GM06990 (cell line): ENCODE measurements at regions not wholly inside any gene's neighbourhood (a gene's known extent, or its start where the extent isn't known, plus 50 kb on each side); places are given as distances from the start of the nearest gene placed in this dataset.

ENCODE experiments used
- DNase-seq: peaks from one replicate; pipeline ENCODE4 v3.0.0-alpha.2; 2011; ENCODE audit not compliant: insufficient read length; ENCODE audit errors: extremely low read depth
- H3K27me3 ChIP-seq: replicated peaks from 2 replicates; pipeline ENCODE4 v1.6.0; 2011; ENCODE audit warnings: low read length; ENCODE audit not compliant: control insufficient read depth, insufficient read depth
- H3K36me3 ChIP-seq: 2 replicates; pipeline ENCODE4 v1.5.1; 2011; ENCODE audit warnings: low read length; ENCODE audit not compliant: control insufficient read depth, insufficient read depth
- H3K4me3 ChIP-seq: replicated peaks from 2 replicates; pipeline ENCODE4 v1.5.1; 2011; ENCODE audit warnings: low read depth, mild to moderate bottlenecking, control low read depth, low read length
- TF ChIP-seq, protein P1 (sequence below): IDR thresholded peaks from 2 replicates; pipeline ENCODE4 v1.5.1; 2011; ENCODE audit warnings: low read length, control low read depth, mild to moderate bottlenecking, inconsistent platforms; ENCODE audit not compliant: insufficient read depth, poor library complexity, severe bottlenecking

DNA sequence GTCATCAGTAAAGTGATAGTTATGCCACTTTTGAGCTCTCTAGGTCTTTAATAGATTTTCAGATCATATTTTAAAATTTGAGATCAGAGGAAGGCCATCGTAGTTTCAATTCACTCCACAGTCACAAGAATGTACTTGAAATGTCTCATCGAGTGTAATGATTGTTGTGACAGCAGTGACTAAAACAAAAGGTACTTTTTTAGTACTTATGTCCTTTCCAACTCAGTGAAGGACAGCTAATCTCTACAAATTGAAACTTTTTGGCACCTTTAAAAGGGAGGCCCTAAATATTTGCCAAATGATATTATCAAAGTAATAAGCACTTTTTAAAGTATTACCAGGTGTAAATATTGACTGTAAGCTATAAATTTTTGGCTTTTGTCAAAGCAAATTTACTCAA, 702.9 kb upstream of the GRM3 start:
- no peaks in the 10 kb centered on the region for H3K27me3 ChIP-seq
- no peak for DNase-seq
- H3K36me3 ChIP-seq: no peaks in the 10 kb centered on the region
- TF ChIP-seq, protein P1, sequence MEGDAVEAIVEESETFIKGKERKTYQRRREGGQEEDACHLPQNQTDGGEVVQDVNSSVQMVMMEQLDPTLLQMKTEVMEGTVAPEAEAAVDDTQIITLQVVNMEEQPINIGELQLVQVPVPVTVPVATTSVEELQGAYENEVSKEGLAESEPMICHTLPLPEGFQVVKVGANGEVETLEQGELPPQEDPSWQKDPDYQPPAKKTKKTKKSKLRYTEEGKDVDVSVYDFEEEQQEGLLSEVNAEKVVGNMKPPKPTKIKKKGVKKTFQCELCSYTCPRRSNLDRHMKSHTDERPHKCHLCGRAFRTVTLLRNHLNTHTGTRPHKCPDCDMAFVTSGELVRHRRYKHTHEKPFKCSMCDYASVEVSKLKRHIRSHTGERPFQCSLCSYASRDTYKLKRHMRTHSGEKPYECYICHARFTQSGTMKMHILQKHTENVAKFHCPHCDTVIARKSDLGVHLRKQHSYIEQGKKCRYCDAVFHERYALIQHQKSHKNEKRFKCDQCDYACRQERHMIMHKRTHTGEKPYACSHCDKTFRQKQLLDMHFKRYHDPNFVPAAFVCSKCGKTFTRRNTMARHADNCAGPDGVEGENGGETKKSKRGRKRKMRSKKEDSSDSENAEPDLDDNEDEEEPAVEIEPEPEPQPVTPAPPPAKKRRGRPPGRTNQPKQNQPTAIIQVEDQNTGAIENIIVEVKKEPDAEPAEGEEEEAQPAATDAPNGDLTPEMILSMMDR: no peak
- no peak overlapping the region for H3K4me3 ChIP-seq

DNA sequence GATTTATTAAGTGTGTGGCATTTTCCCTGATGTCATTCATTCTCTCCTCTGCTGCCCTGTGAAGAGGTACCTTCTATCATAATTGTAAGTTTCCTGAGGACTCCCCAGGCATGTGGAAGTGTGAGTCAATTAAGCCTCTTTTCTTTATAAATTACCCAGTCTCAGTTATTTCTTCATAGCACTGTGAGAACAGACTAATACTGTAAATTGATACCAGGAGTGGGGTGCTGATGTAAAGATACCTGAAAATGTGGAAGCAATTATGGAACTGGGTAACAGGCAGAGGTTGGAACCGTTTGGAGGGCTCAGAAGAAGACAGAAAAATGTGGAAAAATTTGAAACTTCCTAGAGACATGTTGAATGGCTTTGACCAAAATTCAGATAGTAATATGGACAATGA, 711.8 kb upstream of the GRM3 start:
- no peak for DNase-seq
- no peaks in the 10 kb centered on the region for H3K27me3 ChIP-seq
- H3K36me3 ChIP-seq: no peaks in the 10 kb centered on the region
- TF ChIP-seq, protein P1: no peak
- no peak overlapping the region for H3K4me3 ChIP-seq

DNA sequence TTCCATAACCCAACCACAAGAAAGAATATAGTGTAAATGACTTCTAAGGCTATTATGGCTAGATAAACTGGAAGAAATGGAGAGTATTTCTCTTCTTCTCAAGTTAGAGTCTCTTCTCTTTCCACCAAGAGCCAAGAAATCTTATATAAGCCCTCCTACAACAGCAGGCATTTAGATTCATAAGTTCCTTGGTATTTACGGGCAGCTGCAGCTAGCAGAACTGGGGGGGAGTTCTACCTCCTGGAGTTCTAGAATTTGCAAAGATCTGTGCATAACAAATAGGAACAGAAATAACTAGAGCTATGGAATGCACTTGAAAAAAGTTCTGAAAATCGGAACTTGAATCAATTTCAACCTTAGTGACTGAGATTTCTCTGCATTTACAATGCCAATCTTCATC, 715.2 kb upstream of the GRM3 start:
- Histone ChIP-seq H3K36me3 (no peaks in the 10 kb centered on the region), H3K4me3 (no peak overlapping the region), H3K27me3 (no peaks in the 10 kb centered on the region)
- TF ChIP-seq, protein P1: no peak
- DNase-seq: no peak

DNA sequence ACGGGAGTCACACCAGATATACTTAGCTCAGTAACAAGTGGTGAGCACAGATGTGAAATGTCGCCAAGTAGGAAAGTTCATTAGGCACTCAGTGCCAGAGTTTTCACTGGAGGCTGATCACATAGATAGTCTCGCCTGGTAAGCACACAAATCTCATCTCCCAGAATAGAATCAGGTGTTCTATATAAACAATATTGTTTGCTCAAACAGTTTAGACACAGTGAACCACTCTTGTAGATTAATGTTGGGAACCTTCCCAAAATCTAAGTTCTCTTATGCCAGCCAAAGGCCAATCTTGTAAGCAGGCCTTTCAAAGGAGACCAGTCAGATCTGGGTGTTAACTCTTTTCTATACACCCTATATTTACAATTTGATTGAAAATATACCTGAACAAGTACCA, 716.5 kb upstream of the GRM3 start:
- TF ChIP-seq, protein P1: no peak
- Histone ChIP-seq H3K36me3 (no peaks in the 10 kb centered on the region), H3K4me3 (no peak overlapping the region), H3K27me3 (no peaks in the 10 kb centered on the region)
- no peak for DNase-seq

DNA sequence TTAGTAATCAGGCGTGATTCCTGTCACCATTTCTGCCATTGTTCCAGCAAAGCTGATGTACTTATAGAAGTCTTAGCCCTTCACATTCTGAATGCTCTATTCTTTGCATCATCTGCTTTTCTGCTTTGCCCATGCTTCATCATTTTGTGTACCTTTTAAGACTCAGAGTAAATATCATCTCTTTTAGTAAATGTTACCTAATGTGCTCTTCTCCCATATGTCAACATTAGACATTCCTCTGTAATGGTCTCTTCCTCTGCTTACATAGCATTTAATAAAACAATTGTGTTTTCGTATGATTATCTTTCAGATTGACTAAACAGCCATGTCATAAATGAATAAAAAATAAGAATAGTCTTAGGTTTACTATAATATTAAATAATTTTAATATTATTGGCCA, 719.6 kb upstream of the GRM3 start:
- no peak for DNase-seq
- TF ChIP-seq, protein P1: no peak
- H3K4me3 ChIP-seq: no peak overlapping the region
- no peaks in the 10 kb centered on the region for H3K36me3 ChIP-seq
- H3K27me3 ChIP-seq: no peaks in the 10 kb centered on the region

DNA sequence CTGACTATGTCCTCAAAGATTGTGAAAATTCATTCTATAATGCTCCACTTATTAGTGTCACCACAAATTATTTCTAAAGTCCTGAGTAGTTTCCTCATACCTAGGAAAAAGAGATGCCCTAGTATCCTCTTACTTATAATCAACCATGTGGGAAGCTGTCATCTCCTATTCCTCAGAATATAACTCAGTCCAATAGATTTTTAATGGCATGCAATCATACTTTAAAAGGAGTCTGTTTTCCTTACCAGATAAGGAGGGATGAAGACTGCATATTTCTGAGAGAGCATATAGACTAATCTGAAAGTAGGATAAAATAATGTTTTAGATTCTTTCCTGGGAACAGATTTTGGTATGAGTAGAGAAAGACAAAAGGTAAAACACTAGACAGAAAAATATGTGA, 727.7 kb upstream of the GRM3 start:
- Histone ChIP-seq H3K27me3 (no peaks in the 10 kb centered on the region), H3K36me3 (no peaks in the 10 kb centered on the region), H3K4me3 (no peak overlapping the region)
- no peak for DNase-seq
- TF ChIP-seq, protein P1: no peak
